Left ventricle myocardium inferior (tissue), 1 donor: ENCODE measurements at regions not wholly inside any gene's neighbourhood (a gene's known extent, or its start where the extent isn't known, plus 50 kb on each side); places are given as distances from the start of the nearest gene placed in this dataset.

Experiments used
- DNase-seq: peaks from one replicate; pipeline ENCODE4 v3.0.0-alpha.2; 2020
- H3K27ac ChIP-seq: fragments of 200-600 bp; replicated peaks from 2 replicates; pipeline ENCODE4 v1.8.0; 2021
- H3K27me3 ChIP-seq: fragments of 200-600 bp; 2 replicates; pipeline ENCODE4 v1.8.0; 2021; ENCODE audit warnings: low read depth
- H3K36me3 ChIP-seq: fragments of 200-600 bp; 2 replicates; pipeline ENCODE4 v1.8.0; 2021
- H3K4me1 ChIP-seq: fragments of 200-600 bp; 2 replicates; pipeline ENCODE4 v1.8.0; 2021
- H3K4me3 ChIP-seq: fragments of 200-600 bp; 2 replicates; pipeline ENCODE4 v1.8.0; 2021; ENCODE audit warnings: mild to moderate bottlenecking, moderate library complexity
- H3K9me3 ChIP-seq: fragments of 200-600 bp; replicated peaks from 2 replicates; pipeline ENCODE4 v1.8.0; 2021
- intact Hi-C: fragments of 100-400 bp; cut with micrococcal nuclease; formaldehyde crosslinking; loops from one replicate; pipeline ENCODE4 v1.11.0; 2022
- TF ChIP-seq, protein P1 (sequence below): fragments of 200-600 bp; IDR thresholded peaks from 2 replicates; pipeline ENCODE4 v1.8.0; 2021; ENCODE audit warnings: antibody characterized with exemption, mild to moderate bottlenecking, borderline replicate concordance
- donor health status: DM: no; HTN: yes; CAD: no; lungs with severe emphysema.

DNA sequence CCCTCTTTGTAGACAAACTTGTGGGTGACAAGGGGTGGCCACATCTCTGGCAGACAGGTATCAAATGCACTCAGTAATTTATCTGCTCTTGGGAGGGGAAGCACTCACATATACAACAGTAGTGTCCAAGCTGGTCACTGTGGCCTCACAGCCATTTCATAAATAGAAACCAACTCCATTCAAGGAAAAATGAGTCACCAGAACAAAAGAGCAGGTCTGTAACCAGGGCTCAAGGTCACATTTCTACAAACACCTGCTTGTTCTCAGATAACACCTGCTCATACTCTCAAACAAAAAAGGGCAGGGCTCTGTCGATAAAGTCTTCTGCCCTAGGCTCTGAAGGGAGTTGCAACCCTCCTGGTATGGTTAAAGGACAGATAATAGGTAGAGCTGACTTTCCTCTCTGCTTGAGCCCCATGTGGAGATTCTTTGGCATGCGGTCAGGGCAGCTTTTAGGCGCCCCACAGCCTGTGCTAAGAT, 459.0 kb downstream of the BCL11A start:
- Histone ChIP-seq H3K4me1 (peaks cover 14% of the 10 kb centered on the region), H3K27me3 (no peaks in the 10 kb centered on the region), H3K4me3 (no peak overlapping the region), H3K9me3 (no peaks in the 10 kb centered on the region), H3K36me3 (no peaks in the 10 kb centered on the region), H3K27ac (peak overlapping the region; percentile 77)
- intact Hi-C loops = no loop called here
- DNase-seq = no peak
- TF ChIP-seq, protein P1, sequence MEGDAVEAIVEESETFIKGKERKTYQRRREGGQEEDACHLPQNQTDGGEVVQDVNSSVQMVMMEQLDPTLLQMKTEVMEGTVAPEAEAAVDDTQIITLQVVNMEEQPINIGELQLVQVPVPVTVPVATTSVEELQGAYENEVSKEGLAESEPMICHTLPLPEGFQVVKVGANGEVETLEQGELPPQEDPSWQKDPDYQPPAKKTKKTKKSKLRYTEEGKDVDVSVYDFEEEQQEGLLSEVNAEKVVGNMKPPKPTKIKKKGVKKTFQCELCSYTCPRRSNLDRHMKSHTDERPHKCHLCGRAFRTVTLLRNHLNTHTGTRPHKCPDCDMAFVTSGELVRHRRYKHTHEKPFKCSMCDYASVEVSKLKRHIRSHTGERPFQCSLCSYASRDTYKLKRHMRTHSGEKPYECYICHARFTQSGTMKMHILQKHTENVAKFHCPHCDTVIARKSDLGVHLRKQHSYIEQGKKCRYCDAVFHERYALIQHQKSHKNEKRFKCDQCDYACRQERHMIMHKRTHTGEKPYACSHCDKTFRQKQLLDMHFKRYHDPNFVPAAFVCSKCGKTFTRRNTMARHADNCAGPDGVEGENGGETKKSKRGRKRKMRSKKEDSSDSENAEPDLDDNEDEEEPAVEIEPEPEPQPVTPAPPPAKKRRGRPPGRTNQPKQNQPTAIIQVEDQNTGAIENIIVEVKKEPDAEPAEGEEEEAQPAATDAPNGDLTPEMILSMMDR = no peak

DNA sequence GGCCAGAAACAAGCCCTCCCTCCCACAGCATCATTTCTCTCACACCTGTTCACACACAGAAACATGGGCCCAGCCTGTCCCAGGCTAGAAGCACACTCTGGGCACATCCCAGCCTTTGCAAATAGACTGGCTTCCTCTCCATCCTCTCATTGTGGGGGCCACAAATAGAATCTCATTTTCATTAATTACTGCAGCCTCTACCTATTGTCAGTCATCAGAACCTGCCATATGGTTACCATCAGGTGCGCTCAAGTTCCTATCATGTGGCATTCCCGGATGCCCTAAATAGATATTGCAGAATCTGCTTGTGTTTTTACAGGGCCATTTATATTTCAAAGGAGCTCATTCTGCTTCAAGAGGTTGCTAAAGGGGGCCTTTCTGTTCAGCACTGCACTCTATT, 460.7 kb downstream of the BCL11A start:
- Histone ChIP-seq H3K27ac (no peak overlapping the region), H3K9me3 (no peaks in the 10 kb centered on the region), H3K36me3 (no peaks in the 10 kb centered on the region), H3K4me3 (no peak overlapping the region), H3K4me1 (peaks cover 14% of the 10 kb centered on the region), H3K27me3 (no peaks in the 10 kb centered on the region)
- TF ChIP-seq, protein P1 = no peak
- no peak for DNase-seq
- intact Hi-C loops = no loop called here

DNA sequence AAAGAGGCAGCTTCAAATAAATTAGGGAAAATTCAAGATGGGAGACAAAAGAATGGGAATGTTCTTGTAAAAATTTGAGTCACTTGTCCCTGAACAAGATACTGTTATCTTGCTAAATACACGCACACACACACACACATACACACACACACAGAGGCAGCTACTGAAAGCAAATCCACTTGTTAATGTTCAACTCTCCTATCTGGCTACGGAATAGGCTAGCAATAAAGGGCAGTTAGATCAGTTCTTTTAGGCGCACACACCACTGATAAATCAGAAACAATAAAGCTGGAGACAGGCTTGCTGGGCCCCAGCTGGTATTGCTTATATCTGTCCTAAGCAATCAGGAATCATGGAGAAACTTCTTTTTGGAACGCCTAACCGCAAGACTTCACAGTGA, 461.6 kb downstream of the BCL11A start:
- TF ChIP-seq, protein P1 = no peak
- intact Hi-C loops = no loop called here
- no peak overlapping the region for H3K4me3 ChIP-seq

DNA sequence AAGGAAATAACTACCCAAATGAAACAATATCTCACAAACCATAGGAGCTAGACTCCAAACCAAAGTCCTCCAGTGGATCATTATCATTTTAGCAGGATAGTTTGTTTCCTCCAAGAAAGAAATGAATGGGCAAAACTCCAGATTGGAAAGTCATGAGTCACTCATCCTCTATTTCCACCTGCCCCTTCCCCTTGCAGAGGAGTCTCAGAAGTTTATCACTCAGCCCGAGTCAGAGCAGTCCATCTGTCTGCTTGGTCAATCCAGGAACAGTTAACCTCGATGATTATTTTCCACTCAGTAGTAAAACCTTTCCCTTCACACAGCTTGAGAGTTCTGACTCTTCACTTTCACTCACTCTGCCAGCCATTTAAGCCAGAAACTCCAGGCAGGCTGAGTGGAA, 462.2 kb downstream of the BCL11A start:
- Histone ChIP-seq H3K27ac (no peak overlapping the region), H3K4me1 (peaks cover 14% of the 10 kb centered on the region), H3K4me3 (no peak overlapping the region), H3K36me3 (no peaks in the 10 kb centered on the region), H3K9me3 (no peaks in the 10 kb centered on the region), H3K27me3 (no peaks in the 10 kb centered on the region)
- no peak for DNase-seq
- intact Hi-C loops = no loop called here
- TF ChIP-seq, protein P1 = no peak

More for the DNA sequence above, 461.6 kb downstream of the BCL11A start:
- Histone ChIP-seq H3K9me3 (no peaks in the 10 kb centered on the region), H3K4me1 (peaks cover 14% of the 10 kb centered on the region), H3K27ac (no peak overlapping the region), H3K36me3 (no peaks in the 10 kb centered on the region), H3K27me3 (no peaks in the 10 kb centered on the region)
- no peak for DNase-seq

DNA sequence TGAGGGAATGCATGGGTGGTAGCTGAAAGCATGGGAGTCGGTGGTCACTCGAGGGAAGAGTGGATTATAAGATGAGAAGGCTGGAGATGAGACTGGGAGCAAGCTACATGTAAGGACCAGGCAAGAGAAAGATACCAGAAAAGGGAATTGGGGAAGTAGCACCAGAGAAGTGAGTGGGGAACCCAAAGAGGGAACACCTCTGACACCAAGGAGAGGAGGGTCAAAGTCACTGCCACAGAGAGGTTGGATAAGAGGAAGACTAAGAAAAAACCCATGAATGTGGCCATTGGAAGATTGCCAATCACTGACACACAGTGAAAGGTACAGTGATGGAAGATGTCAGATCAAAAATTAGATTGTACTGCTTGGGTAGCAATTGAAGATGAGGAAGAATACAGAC, 473.9 kb downstream of the BCL11A start:
- H3K36me3 ChIP-seq = no peaks in the 10 kb centered on the region
- H3K27ac ChIP-seq = no peak overlapping the region
- H3K27me3 ChIP-seq = no peaks in the 10 kb centered on the region
- TF ChIP-seq, protein P1 = no peak
- no peak for DNase-seq
- intact Hi-C loops = no loop called here
- no peak overlapping the region for H3K4me3 ChIP-seq
- H3K9me3 ChIP-seq = no peaks in the 10 kb centered on the region
- H3K4me1 ChIP-seq = no peaks in the 10 kb centered on the region

DNA sequence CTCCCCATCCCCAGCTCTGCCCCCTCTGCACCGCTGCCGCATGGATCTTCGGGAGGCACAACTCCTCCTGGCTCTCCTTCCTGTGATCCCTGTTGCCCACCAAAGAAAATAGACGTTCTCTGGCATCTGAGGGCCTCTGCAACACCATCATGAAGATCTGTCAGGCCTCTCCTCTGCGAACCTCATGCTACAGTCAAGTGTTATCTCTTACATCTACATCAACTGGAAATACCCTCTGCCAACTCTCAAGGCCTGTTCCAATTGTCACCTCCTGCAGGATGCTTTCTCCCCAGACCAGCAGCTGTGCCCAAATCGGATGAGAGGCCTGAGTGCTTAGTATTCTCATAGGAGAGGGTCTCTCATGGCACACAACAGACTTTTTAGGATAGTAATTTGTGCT, 478.4 kb downstream of the BCL11A start:
- TF ChIP-seq, protein P1 = no peak
- H3K36me3 ChIP-seq = no peaks in the 10 kb centered on the region
- DNase-seq = no peak
- peaks cover 10% of the 10 kb centered on the region for H3K4me1 ChIP-seq
- intact Hi-C loops = no loop called here
- H3K9me3 ChIP-seq = no peaks in the 10 kb centered on the region
- no peak overlapping the region for H3K27ac ChIP-seq
- no peak overlapping the region for H3K4me3 ChIP-seq
- H3K27me3 ChIP-seq = peaks cover 5% of the 10 kb centered on the region
